Stimulated activated CD4-positive, alpha-beta T cell treated with anti-CD3 and anti-CD28 coated beads, Interleukin-2, amount 100 ng/mL, for 48 hours (primary cell): ENCODE measurements at regions not wholly inside any gene's neighbourhood (a gene's known extent, or its start where the extent isn't known, plus 50 kb on each side); places are given as distances from the start of the nearest gene placed in this dataset.
"Not testable (repeated sequence)": the region's sequence is repeated elsewhere in the genome, so short reads cannot be mapped to it uniquely, and the experiment has no call there.

ENCODE experiments used
- DNase-seq, 2 donors: peaks; one replicate each; pipeline ENCODE4 v3.0.0-alpha.2; 2020

- DNase-seq = no peak
These were observed 443.7 kb upstream of the GRM3 start for GRCh38 chr7:86199881-86200614.

GRCh38 chr7:86190351-86190750 is 453.4 kb upstream of the GRM3 start:
- DNase-seq = no peak

GRCh38 chr7:86181474-86181873 is 462.2 kb upstream of the GRM3 start:
- DNase-seq = no peak

- no peak for DNase-seq
These were observed 478.9 kb upstream of the GRM3 start for GRCh38 chr7:86164827-86165226.

GRCh38 chr7:86158111-86158510 is 485.6 kb upstream of the GRM3 start:
- no peak for DNase-seq

- no peak for DNase-seq
These were observed 488.1 kb upstream of the GRM3 start for GRCh38 chr7:86155623-86156022.

GRCh38 chr7:86152926-86153325 is 490.8 kb upstream of the GRM3 start:
- DNase-seq = no peak

- no peak for DNase-seq
These were observed 494.6 kb upstream of the GRM3 start for GRCh38 chr7:86149024-86149665.

GRCh38 chr7:86148501-86148900 is 495.2 kb upstream of the GRM3 start:
- DNase-seq = no peak

- no peak for DNase-seq
These were observed 506.4 kb upstream of the GRM3 start for GRCh38 chr7:86137343-86137742.

GRCh38 chr7:86130268-86130667 is 513.4 kb upstream of the GRM3 start:
- no peak for DNase-seq

GRCh38 chr7:86123476-86123875 is 520.2 kb upstream of the GRM3 start:
- no peak for DNase-seq

- no peak for DNase-seq
These were observed 549.5 kb upstream of the GRM3 start for GRCh38 chr7:86094166-86094669.

- no peak for DNase-seq
These were observed 552.3 kb upstream of the GRM3 start for GRCh38 chr7:86091369-86091768.

GRCh38 chr7:86089455-86089854 is 554.3 kb upstream of the GRM3 start:
- no peak for DNase-seq

GRCh38 chr7:86064572-86064971 is 579.1 kb upstream of the GRM3 start:
- DNase-seq = not testable (repeated sequence)

- DNase-seq = no peak
These were observed 585.1 kb upstream of the GRM3 start for GRCh38 chr7:86058649-86059048.

GRCh38 chr7:86050918-86051317 is 592.8 kb upstream of the GRM3 start:
- no peak for DNase-seq

GRCh38 chr7:86049910-86050309 is 593.8 kb upstream of the GRM3 start:
- DNase-seq = no peak

- DNase-seq = not testable (repeated sequence)
These were observed 598.5 kb upstream of the GRM3 start for GRCh38 chr7:86045197-86045596.

- no peak for DNase-seq
These were observed 617.9 kb upstream of the GRM3 start for GRCh38 chr7:86025807-86026206.

- no peak for DNase-seq
These were observed 630.0 kb upstream of the GRM3 start for GRCh38 chr7:86013662-86014061.

- no peak for DNase-seq
These were observed 630.7 kb upstream of the GRM3 start for GRCh38 chr7:86012971-86013370.

- no peak for DNase-seq
These were observed 634.8 kb upstream of the GRM3 start for GRCh38 chr7:86008898-86009297.

GRCh38 chr7:86006909-86007308 is 636.8 kb upstream of the GRM3 start:
- DNase-seq = no peak
